Fibroblast of lung (primary cell): ENCODE measurements at regions not wholly inside any gene's neighbourhood (a gene's known extent, or its start where the extent isn't known, plus 50 kb on each side); places are given as distances from the start of the nearest gene placed in this dataset.

Source experiments
- DNase-seq, 2 donors: peaks; one replicate each; pipeline versions ENCODE4 v3.0.0 to v3.0.0-alpha.2; 2010; ENCODE audit warnings: low read depth in 2 of 2
- H2AFZ ChIP-seq: 2 replicates; pipeline ENCODE4 v1.5.1; 2012; ENCODE audit warnings: low read length, control low read depth, inconsistent platforms
- H3K27ac ChIP-seq: 2 replicates; pipeline ENCODE4 v1.5.1; 2011; ENCODE audit warnings: low read length, control low read depth; ENCODE audit not compliant: insufficient read depth
- H3K27me3 ChIP-seq: 2 replicates; pipeline ENCODE4 v1.5.1; 2011; ENCODE audit warnings: mild to moderate bottlenecking, low read length; ENCODE audit not compliant: control insufficient read depth, insufficient read depth
- H3K36me3 ChIP-seq: 2 replicates; pipeline ENCODE4 v1.5.1; 2011; ENCODE audit warnings: low read length; ENCODE audit not compliant: control insufficient read depth, insufficient read depth
- H3K4me1 ChIP-seq: 2 replicates; pipeline ENCODE4 v1.5.1; 2011; ENCODE audit warnings: low read length; ENCODE audit not compliant: control insufficient read depth, insufficient read depth; ENCODE audit errors: extremely low read depth
- H3K4me2 ChIP-seq: 2 replicates; pipeline ENCODE4 v1.5.1; 2011; ENCODE audit warnings: low read length, control low read depth; ENCODE audit not compliant: insufficient read depth; ENCODE audit errors: extremely low read depth
- H3K4me3 ChIP-seq, 4 experiments: fragments of 200-600 bp in 1 of 4; sonication (generic) in 1 of 4; replicated peaks in 1 of 4; 2 replicates each; pipeline ENCODE4 v1.5.1; 2011 to 2016; ENCODE audit warnings: low read length in 4 of 4, low read depth in 3 of 4, mild to moderate bottlenecking in 3 of 4, control low read depth in 2 of 4, inconsistent platforms in 1 of 4, mixed read lengths in 1 of 4; ENCODE audit not compliant: insufficient read depth in 1 of 4; ENCODE audit errors: control extremely low read depth in 1 of 4
- H3K79me2 ChIP-seq: 2 replicates; pipeline ENCODE4 v1.5.1; 2012; ENCODE audit warnings: mild to moderate bottlenecking, low read length, inconsistent platforms; ENCODE audit not compliant: control insufficient read depth, insufficient read depth
- H3K9ac ChIP-seq: 2 replicates; pipeline ENCODE4 v1.5.1; 2011; ENCODE audit warnings: mild to moderate bottlenecking, low read length, control low read depth; ENCODE audit not compliant: insufficient read depth
- H3K9me3 ChIP-seq: 2 replicates; pipeline ENCODE4 v1.5.1; 2012; ENCODE audit warnings: low read depth, low read length; ENCODE audit not compliant: control insufficient read depth, insufficient read depth
- H4K20me1 ChIP-seq: 2 replicates; pipeline ENCODE4 v1.5.1; 2011; ENCODE audit warnings: low read length; ENCODE audit not compliant: control insufficient read depth, insufficient read depth; ENCODE audit errors: extremely low read depth
- CTCF ChIP-seq, 2 donors: IDR thresholded peaks in 1 of 2; conservative IDR thresholded peaks in 1 of 2; 1 replicate in 1 of 2; 2 replicates in 1 of 2; pipeline ENCODE4 v1.5.1; 2011 to 2012; ENCODE audit warnings: low read length in 2 of 2, control low read depth in 1 of 2, inconsistent platforms in 1 of 2, low read depth in 1 of 2, mild to moderate bottlenecking in 1 of 2
- EZH2 ChIP-seq: IDR thresholded peaks from 2 replicates; pipeline ENCODE4 v1.5.1; 2012; ENCODE audit warnings: low read length, control low read depth, mild to moderate bottlenecking; ENCODE audit errors: missing control alignments

- TF ChIP-seq CTCF (conservative IDR thresholded peaks at IDR 0.05 in 1 of 2, IDR thresholded peaks at IDR 0.05 in 1 of 2; ENCODE audit: low read depth in 1 of 2, low read length in 2 of 2), result no peak
- TF ChIP-seq EZH2, result no peak
- Histone ChIP-seq H4K20me1 (no peaks in the 10 kb centered on the region), H3K79me2 (no peaks in the 10 kb centered on the region)
Measured at GRCh38 chr12:102681747-102682146, 201.4 kb upstream of the IGF1 start.

GRCh38 chr12:102681309-102681708, 200.9 kb upstream of the IGF1 start:
- Histone ChIP-seq H3K9me3 (no peaks in the 10 kb centered on the region), H3K4me3 (no peak overlapping the region), H3K27ac (no peak overlapping the region), H3K36me3 (no peaks in the 10 kb centered on the region), H3K9ac (no peak overlapping the region), H3K27me3 (no peaks in the 10 kb centered on the region), H3K4me2 (no peak overlapping the region), H4K20me1 (no peaks in the 10 kb centered on the region), H3K4me1 (no peaks in the 10 kb centered on the region), H3K79me2 (no peaks in the 10 kb centered on the region), H2AFZ (no peak overlapping the region)
- TF ChIP-seq EZH2, result no peak
- no peak for TF ChIP-seq CTCF (conservative IDR thresholded peaks at IDR 0.05 in 1 of 2, IDR thresholded peaks at IDR 0.05 in 1 of 2; ENCODE audit: low read depth in 1 of 2, low read length in 2 of 2)
- DNase-seq, result no peak

More at GRCh38 chr12:102681747-102682146, 201.4 kb upstream of the IGF1 start:
- H3K4me3 ChIP-seq, result no peak overlapping the region
- H3K27ac ChIP-seq, result no peak overlapping the region
- no peak overlapping the region for H3K4me2 ChIP-seq
- H3K9ac ChIP-seq, result no peak overlapping the region
- H3K27me3 ChIP-seq, result no peaks in the 10 kb centered on the region
- no peaks in the 10 kb centered on the region for H3K36me3 ChIP-seq
- no peaks in the 10 kb centered on the region for H3K4me1 ChIP-seq
- no peak overlapping the region for H2AFZ ChIP-seq
- no peaks in the 10 kb centered on the region for H3K9me3 ChIP-seq
- DNase-seq, result no peak

GRCh38 chr12:102680304-102680703, 199.9 kb upstream of the IGF1 start:
- TF ChIP-seq CTCF (conservative IDR thresholded peaks at IDR 0.05 in 1 of 2, IDR thresholded peaks at IDR 0.05 in 1 of 2; ENCODE audit: low read depth in 1 of 2, low read length in 2 of 2), result no peak
- TF ChIP-seq EZH2, result no peak
- no peak for DNase-seq
- no peak overlapping the region for H3K4me3 ChIP-seq
- no peaks in the 10 kb centered on the region for H3K79me2 ChIP-seq
- H3K4me2 ChIP-seq, result no peak overlapping the region
- no peak overlapping the region for H3K9ac ChIP-seq
- no peak overlapping the region for H2AFZ ChIP-seq
- no peak overlapping the region for H3K27ac ChIP-seq
- no peaks in the 10 kb centered on the region for H3K36me3 ChIP-seq
- H4K20me1 ChIP-seq, result no peaks in the 10 kb centered on the region
- no peaks in the 10 kb centered on the region for H3K4me1 ChIP-seq
- no peaks in the 10 kb centered on the region for H3K9me3 ChIP-seq
- no peaks in the 10 kb centered on the region for H3K27me3 ChIP-seq
